A673 (cell line): ENCODE measurements at regions not wholly inside any gene's neighbourhood (a gene's known extent, or its start where the extent isn't known, plus 50 kb on each side); places are given as distances from the start of the nearest gene placed in this dataset.

Source experiments
- BruUV-seq: library from RNA; stranded (reverse); fragments of 400-500 nt; replicated peaks from 2 replicates; lab custom pipeline; 2021; lab: Mats Ljungman, UMichigan
- CTCF ChIA-PET: fragments of 300-600 bp; sonication (Branson Sonifier 250); formaldehyde crosslinking; loops from one replicate; lab custom pipeline; 2022; ENCODE audit warnings: antibody characterized with exemption; lab: Charles Lee
- POLR2A ChIA-PET: fragments of 300-600 bp; sonication (Branson Sonifier 250); formaldehyde crosslinking; loops from one replicate; lab custom pipeline; 2022; ENCODE audit warnings: antibody characterized with exemption; ENCODE audit not compliant: low non-redundant PET; lab: Charles Lee
- DNase-seq: peaks from one replicate; pipeline ENCODE4 v3.0.0-alpha.2; 2015; ENCODE audit warnings: low spot score
- H3K27ac ChIP-seq: fragments of 200-600 bp; sonication (generic); 2 replicates; pipeline ENCODE4 v1.5.1; 2016; ENCODE audit warnings: mixed run types, low read depth, mild to moderate bottlenecking, mixed read lengths, antibody characterized with exemption, low read length; ENCODE audit not compliant: poor library complexity, severe bottlenecking
- H3K27me3 ChIP-seq: fragments of 200-600 bp; sonication (generic); replicated peaks from 2 replicates; pipeline ENCODE4 v1.6.1; 2017; ENCODE audit warnings: mixed run types, low read depth, mild to moderate bottlenecking, mixed read lengths, antibody characterized with exemption, low read length; ENCODE audit not compliant: insufficient read depth, poor library complexity
- H3K36me3 ChIP-seq: fragments of 200-600 bp; sonication (generic); 2 replicates; pipeline ENCODE4 v1.6.1; 2016; ENCODE audit warnings: mixed run types, mild to moderate bottlenecking, mixed read lengths, antibody characterized with exemption, low read length; ENCODE audit not compliant: insufficient read depth, poor library complexity, severe bottlenecking
- H3K4me1 ChIP-seq: fragments of 200-600 bp; sonication (generic); 2 replicates; pipeline ENCODE4 v1.6.1; 2017; ENCODE audit warnings: mixed run types, mild to moderate bottlenecking, mixed read lengths, antibody characterized with exemption, low read length; ENCODE audit not compliant: insufficient read depth, poor library complexity, severe bottlenecking
- H3K4me3 ChIP-seq: fragments of 200-600 bp; sonication (generic); 2 replicates; pipeline ENCODE4 v1.5.1; 2016; ENCODE audit warnings: low read depth, mixed run types, mild to moderate bottlenecking, mixed read lengths, low read length; ENCODE audit not compliant: poor library complexity, severe bottlenecking
- H3K9me3 ChIP-seq: fragments of 200-600 bp; sonication (generic); 2 replicates; pipeline ENCODE4 v1.6.1; 2016; ENCODE audit warnings: mixed run types, low read depth, mild to moderate bottlenecking, mixed read lengths, antibody characterized with exemption, low read length; ENCODE audit not compliant: poor library complexity, severe bottlenecking
- EZH2 ChIP-seq: fragments of 200-600 bp; sonication (generic); IDR thresholded peaks from 2 replicates; pipeline ENCODE4 v1.6.1; 2017; ENCODE audit warnings: borderline replicate concordance, low read depth, mild to moderate bottlenecking, mixed read lengths, antibody characterized with exemption, low read length; ENCODE audit not compliant: poor library complexity, severe bottlenecking
- intact Hi-C: fragments of 100-400 bp; cut with micrococcal nuclease; formaldehyde crosslinking; loops from one replicate; pipeline ENCODE4 v1.10.0; 2022; ENCODE audit not compliant: unreplicated experiment
- TF ChIP-seq, protein P1 (sequence below): fragments of 300-800, 200-600 bp; sonication (generic); conservative IDR thresholded peaks from 2 replicates; pipeline ENCODE4 v1.5.1; 2017; ENCODE audit warnings: low read depth, mild to moderate bottlenecking, antibody characterized with exemption, low read length, moderate library complexity, mixed read lengths

DNA sequence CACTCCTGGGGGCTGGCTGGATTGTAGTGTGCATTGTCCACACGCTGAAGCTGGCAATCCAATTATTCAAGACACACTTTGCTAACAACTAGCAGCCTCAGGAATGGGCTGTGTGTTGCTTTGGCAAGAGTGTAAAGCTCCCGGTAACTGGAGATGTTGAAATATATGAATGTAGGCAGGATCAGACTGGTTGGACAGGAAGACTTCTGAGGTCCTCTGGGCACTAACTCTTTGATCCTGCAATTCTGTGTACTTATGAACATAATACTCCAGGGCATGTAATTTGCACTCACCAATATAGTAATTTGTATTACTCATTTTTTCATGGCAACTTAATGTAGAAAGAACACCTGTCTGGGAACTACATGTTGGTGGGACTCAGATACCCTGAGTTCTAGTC lies 106.7 kb upstream of the SLC28A3 start:
- TF ChIP-seq, protein P1, sequence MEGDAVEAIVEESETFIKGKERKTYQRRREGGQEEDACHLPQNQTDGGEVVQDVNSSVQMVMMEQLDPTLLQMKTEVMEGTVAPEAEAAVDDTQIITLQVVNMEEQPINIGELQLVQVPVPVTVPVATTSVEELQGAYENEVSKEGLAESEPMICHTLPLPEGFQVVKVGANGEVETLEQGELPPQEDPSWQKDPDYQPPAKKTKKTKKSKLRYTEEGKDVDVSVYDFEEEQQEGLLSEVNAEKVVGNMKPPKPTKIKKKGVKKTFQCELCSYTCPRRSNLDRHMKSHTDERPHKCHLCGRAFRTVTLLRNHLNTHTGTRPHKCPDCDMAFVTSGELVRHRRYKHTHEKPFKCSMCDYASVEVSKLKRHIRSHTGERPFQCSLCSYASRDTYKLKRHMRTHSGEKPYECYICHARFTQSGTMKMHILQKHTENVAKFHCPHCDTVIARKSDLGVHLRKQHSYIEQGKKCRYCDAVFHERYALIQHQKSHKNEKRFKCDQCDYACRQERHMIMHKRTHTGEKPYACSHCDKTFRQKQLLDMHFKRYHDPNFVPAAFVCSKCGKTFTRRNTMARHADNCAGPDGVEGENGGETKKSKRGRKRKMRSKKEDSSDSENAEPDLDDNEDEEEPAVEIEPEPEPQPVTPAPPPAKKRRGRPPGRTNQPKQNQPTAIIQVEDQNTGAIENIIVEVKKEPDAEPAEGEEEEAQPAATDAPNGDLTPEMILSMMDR: no peak
- TF ChIP-seq EZH2: no peak
- Histone ChIP-seq H3K27ac (no peak overlapping the region), H3K9me3 (no peaks in the 10 kb centered on the region)

DNA sequence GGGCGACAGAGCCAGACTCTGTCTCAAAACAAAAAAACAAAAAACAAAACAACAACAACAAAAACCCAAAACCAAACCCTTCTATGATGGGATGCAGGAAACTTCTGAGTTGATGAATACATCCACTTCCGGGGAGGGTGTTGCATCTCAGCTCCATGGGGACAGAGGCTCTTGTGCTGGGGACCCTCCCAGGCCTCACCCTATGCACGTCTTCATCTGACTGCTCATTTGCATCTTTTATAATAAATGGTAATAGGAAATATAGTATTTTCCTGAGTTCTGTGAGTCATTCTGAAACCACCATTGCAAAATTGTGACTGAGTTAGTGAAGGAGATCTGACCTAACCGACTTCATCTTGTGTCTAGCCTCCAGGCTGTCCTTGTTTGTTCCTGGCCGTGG lies 109.5 kb upstream of the SLC28A3 start:
- Histone ChIP-seq H3K27ac (no peak overlapping the region), H3K9me3 (no peaks in the 10 kb centered on the region), H3K4me3 (no peak overlapping the region), H3K4me1 (no peaks in the 10 kb centered on the region), H3K36me3 (no peaks in the 10 kb centered on the region), H3K27me3 (peaks cover 4% of the 10 kb centered on the region)
- ChIA-PET CTCF (no interaction called here), POLR2A (no interaction called here)
- BruUV-seq: no TSS peak
- DNase-seq: no peak
- no peak for TF ChIP-seq EZH2
- TF ChIP-seq, protein P1: no peak
- intact Hi-C loops: no loop called here

More for the DNA sequence above, 106.7 kb upstream of the SLC28A3 start:
- no peak overlapping the region for H3K4me3 ChIP-seq
- no TSS peak for BruUV-seq
- intact Hi-C loops: no loop called here
- H3K27me3 ChIP-seq: peaks cover 4% of the 10 kb centered on the region
- no peak for DNase-seq
- ChIA-PET CTCF (no interaction called here), POLR2A (no interaction called here)
- no peaks in the 10 kb centered on the region for H3K4me1 ChIP-seq
- H3K36me3 ChIP-seq: no peaks in the 10 kb centered on the region

DNA sequence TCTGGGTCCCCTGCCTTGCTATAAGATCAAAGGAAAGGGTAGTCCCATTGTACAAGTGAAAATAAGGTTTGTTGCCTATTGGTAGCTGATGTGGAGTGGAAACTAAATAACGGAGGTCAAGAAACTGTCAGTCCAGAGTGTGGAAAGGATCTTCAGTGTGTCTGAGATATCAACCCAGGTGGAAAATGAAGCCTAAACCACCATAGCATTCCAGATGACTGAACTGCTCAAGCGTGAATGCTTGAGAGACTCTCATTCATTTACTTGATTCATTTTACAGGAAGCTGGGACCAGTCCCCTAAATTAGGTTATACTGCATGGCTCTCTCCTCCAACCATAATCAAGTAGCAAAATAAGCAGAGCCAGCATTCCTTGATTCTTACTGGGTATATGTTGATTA lies 116.0 kb upstream of the SLC28A3 start:
- CTCF ChIA-PET: no interaction called here
- no peak for TF ChIP-seq EZH2
- TF ChIP-seq, protein P1: no peak

More for the DNA sequence above, 116.0 kb upstream of the SLC28A3 start:
- Histone ChIP-seq H3K36me3 (no peaks in the 10 kb centered on the region), H3K4me3 (no peak overlapping the region), H3K27ac (no peak overlapping the region), H3K9me3 (no peaks in the 10 kb centered on the region), H3K4me1 (no peaks in the 10 kb centered on the region), H3K27me3 (no peaks in the 10 kb centered on the region)
- intact Hi-C loops: no loop called here
- POLR2A ChIA-PET: no interaction called here
- DNase-seq: no peak
- BruUV-seq: no TSS peak
